GM10266 (cell line): ENCODE measurements at regions not wholly inside any gene's neighbourhood (a gene's known extent, or its start where the extent isn't known, plus 50 kb on each side); places are given as distances from the start of the nearest gene placed in this dataset.

Experiments
- DNase-seq: peaks from one replicate; pipeline ENCODE4 v3.0.0; 2012; ENCODE audit errors: extremely low spot score
- TF ChIP-seq, protein P1 (sequence below): IDR thresholded peaks from 2 replicates; pipeline ENCODE4 v1.5.1; 2012; ENCODE audit warnings: mild to moderate bottlenecking, low read depth; ENCODE audit not compliant: control insufficient read depth, insufficient read depth; ENCODE audit errors: missing control alignments

DNA sequence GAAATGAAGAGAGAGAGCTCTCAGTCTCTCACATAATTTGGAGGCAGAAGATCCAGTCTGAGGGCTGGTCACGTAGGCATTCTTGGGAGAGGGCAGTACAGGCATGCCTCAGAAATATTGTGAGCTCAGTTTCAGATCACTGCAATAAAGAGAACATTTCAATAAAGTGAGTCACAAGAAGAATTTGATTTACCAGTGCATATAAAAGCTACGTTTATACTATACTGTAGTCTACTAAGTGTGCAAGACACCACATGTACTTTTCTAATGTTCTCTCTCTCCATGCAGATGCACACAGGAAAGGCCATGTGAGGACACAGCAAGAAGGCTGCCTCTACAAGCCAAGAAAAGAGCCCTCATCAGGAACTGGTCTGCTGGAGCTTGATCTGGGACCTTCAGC is 583.5 kb upstream of the FAT1 start:
- TF ChIP-seq, protein P1, sequence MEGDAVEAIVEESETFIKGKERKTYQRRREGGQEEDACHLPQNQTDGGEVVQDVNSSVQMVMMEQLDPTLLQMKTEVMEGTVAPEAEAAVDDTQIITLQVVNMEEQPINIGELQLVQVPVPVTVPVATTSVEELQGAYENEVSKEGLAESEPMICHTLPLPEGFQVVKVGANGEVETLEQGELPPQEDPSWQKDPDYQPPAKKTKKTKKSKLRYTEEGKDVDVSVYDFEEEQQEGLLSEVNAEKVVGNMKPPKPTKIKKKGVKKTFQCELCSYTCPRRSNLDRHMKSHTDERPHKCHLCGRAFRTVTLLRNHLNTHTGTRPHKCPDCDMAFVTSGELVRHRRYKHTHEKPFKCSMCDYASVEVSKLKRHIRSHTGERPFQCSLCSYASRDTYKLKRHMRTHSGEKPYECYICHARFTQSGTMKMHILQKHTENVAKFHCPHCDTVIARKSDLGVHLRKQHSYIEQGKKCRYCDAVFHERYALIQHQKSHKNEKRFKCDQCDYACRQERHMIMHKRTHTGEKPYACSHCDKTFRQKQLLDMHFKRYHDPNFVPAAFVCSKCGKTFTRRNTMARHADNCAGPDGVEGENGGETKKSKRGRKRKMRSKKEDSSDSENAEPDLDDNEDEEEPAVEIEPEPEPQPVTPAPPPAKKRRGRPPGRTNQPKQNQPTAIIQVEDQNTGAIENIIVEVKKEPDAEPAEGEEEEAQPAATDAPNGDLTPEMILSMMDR = no peak
- no peak for DNase-seq

DNA sequence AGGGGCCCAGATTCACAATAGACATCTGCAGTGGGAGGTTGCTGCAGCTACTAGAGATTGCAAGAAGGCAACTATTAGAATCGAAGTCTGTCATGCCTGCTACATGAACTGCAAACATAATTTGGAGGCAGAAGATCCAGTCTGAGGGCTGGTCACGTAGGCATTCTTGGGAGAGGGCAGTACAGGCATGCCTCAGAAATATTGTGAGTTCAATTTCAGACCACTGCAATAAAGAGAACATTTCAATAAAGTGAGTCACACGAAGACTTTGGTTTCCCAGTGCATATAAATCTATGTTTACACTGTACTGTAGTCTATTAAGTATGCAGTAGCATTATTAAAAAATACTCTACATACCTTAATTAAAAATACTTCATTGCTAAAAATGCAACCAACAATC is 585.8 kb upstream of the FAT1 start:
- no peak for DNase-seq
- TF ChIP-seq, protein P1 = no peak

DNA sequence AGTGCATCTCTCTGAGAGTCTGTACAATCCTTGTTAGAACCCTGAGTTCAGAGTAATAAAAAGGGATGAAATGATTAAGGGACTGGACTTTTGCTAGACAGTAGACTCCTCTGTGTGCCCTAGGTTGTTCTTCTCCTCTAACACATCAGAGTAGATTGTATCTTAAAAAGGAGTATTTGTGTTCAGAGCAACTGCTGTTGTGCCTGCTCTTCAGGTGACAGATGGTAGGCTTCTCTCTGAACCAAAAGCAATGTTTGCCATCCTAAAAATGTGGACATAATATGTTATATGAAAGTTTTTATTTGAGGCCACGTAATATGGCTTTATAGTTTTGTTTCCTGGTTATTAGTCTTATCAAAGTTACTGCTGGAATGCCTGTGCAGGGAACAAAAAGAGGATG is 588.6 kb upstream of the FAT1 start:
- TF ChIP-seq, protein P1 = no peak
- no peak for DNase-seq

DNA sequence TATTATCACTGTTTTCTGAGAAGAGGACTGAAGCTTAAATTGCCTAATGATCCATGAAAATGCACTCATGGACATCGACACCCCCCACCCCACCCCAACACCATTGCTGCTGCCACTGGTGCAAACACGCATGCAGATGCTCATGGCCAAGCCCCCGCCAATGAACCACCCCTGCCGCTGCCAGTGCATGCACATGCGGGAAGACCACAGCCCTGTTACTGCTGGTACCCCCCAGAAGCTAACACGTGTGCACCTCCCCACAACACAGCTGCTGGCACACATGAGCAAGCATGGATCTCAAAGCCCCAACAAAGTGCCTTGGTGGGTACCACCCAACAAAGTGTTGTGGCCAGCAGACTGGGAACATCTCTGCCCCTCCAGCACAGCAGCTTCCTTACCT is 594.1 kb upstream of the FAT1 start:
- no peak for DNase-seq
- TF ChIP-seq, protein P1 = no peak

DNA sequence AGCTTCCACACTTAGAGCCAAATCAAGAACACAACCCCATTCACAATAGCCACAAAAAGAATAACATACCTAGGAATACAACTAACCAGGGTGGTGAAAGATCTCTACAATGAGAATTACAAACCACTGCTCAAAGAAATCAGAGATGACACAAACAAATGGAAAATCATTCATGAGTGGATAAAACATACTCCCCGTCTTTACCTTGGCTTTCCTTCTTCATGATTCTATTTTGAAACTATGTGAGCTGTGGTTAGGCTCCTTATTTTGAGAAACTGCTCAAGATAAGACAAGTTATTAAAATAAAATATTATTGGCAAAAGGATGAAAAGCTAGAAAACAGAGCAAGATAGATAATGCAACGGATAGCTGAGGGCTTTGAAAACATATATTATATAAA is 598.1 kb upstream of the FAT1 start:
- TF ChIP-seq, protein P1 = no peak

DNA sequence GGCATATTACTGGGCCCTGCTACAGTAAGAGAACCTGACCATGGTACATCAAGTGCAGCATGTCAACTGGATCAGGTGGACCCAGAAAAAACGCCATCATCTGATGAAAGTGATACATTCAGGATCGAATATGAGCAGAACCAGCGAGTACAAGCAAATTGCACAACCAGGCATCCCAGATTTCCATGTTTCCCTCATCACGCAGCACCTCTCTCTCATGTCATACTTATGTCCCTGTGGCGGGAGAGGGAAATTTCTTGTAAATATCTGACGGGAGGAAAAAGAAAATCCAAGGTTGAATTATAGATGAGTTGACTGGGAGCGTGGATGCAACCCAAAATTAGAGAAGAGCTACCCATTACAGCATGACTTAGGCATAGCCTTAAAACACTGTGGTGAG is 608.5 kb upstream of the FAT1 start:
- TF ChIP-seq, protein P1 = no peak
- no peak for DNase-seq

More for the DNA sequence above, 598.1 kb upstream of the FAT1 start:
- no peak for DNase-seq

DNA sequence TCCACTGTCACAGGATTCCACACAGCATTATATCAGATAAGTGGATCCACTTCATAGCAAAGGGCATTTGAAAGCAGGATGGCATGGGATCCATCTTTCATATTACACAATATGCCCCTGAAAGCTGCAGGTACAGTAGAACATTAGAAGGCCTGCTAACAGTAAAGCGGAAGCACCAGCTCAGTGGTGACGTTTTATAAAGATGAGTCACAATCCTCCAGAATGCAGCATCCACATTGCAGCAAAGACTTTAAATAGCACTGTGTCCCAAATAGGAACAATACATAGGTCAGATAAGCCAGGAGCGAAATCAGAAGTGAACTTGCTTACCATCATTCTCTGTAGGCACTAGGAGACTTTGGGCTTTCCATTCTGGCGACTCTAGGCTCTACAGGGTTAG is 609.5 kb upstream of the FAT1 start:
- TF ChIP-seq, protein P1 = no peak
- DNase-seq = no peak
